ENCODE measurements at regions not wholly inside any gene's neighbourhood (a gene's known extent, or its start where the extent isn't known, plus 50 kb on each side); places are given as distances from the start of the nearest gene placed in this dataset.

- TF ChIP-seq CTCF (optimal IDR thresholded peaks at IDR 0.05 in 1 of 3, IDR thresholded peaks at IDR 0.05 in 1 of 3, conservative IDR thresholded peaks at IDR 0.05 in 1 of 3; ENCODE audit: extremely low read depth in 1 of 3, insufficient read depth in 2 of 3, low read length in 3 of 3) (no peak), EZH2 (IDR thresholded peaks at IDR 0.05; ENCODE audit: low read length) (no peak)
Measured at GRCh38 chr18:22082408-22082807, 87.0 kb upstream of the GATA6 start.

All from keratinocyte (primary cell).